ENCODE measurements at regions not wholly inside any gene's neighbourhood (a gene's known extent, or its start where the extent isn't known, plus 50 kb on each side); places are given as distances from the start of the nearest gene placed in this dataset.

DNA sequence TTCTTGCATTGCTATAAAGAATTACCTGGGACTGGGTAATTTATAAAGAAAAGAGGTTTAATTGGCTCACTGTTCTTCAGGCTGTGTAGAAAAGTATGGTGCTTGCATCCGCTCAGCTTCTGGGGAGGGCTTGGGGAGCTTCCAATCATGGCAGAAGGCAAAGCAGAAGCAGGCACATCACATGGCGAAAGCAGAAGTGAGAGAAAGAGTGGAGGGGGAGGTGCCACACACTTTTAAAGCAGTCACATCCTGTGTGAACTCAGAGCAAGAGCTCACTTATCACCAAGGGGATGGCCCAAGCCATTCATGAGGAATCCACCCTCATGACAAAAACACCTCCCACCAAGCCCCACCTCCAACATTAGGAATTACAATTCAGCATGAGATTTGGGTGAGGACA is 303.5 kb downstream of the OTUD1 start:
- TF ChIP-seq, protein P1, sequence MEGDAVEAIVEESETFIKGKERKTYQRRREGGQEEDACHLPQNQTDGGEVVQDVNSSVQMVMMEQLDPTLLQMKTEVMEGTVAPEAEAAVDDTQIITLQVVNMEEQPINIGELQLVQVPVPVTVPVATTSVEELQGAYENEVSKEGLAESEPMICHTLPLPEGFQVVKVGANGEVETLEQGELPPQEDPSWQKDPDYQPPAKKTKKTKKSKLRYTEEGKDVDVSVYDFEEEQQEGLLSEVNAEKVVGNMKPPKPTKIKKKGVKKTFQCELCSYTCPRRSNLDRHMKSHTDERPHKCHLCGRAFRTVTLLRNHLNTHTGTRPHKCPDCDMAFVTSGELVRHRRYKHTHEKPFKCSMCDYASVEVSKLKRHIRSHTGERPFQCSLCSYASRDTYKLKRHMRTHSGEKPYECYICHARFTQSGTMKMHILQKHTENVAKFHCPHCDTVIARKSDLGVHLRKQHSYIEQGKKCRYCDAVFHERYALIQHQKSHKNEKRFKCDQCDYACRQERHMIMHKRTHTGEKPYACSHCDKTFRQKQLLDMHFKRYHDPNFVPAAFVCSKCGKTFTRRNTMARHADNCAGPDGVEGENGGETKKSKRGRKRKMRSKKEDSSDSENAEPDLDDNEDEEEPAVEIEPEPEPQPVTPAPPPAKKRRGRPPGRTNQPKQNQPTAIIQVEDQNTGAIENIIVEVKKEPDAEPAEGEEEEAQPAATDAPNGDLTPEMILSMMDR (IDR thresholded peaks at IDR 0.05), result no peak
- no peak for TF ChIP-seq ZFX (IDR thresholded peaks at IDR 0.05; ENCODE audit: borderline replicate concordance)

All from 22Rv1 (cell line).